Astrocyte (in vitro differentiated cells and primary cell): ENCODE measurements at regions not wholly inside any gene's neighbourhood (a gene's known extent, or its start where the extent isn't known, plus 50 kb on each side); places are given as distances from the start of the nearest gene placed in this dataset.

Source experiments
- DNase-seq: peaks from one replicate; pipeline ENCODE4 v3.0.0-alpha.2; 2010; ENCODE audit warnings: low read depth
- FAIRE-seq: peaks from 2 replicates; lab custom pipeline; 2011; peaks lifted over from hg19 to GRCh38; lab: Jason Lieb, UNC
- H2AFZ ChIP-seq: 2 replicates; pipeline ENCODE4 v1.6.0; 2012; ENCODE audit warnings: low read depth, low read length, inconsistent platforms
- H3K27ac ChIP-seq: 2 replicates; pipeline ENCODE4 v1.5.1; 2011; ENCODE audit warnings: low read depth, low read length, inconsistent platforms
- H3K27me3 ChIP-seq: 2 replicates; pipeline ENCODE4 v1.6.0; 2011; ENCODE audit warnings: low read length, inconsistent platforms; ENCODE audit not compliant: insufficient read depth
- H3K36me3 ChIP-seq: 2 replicates; pipeline ENCODE4 v1.5.1; 2011; ENCODE audit warnings: low read length, inconsistent platforms; ENCODE audit not compliant: insufficient read depth
- H3K4me1 ChIP-seq: 2 replicates; pipeline ENCODE4 v1.5.1; 2011; ENCODE audit warnings: low read length, inconsistent platforms; ENCODE audit not compliant: insufficient read depth
- H3K4me2 ChIP-seq: 2 replicates; pipeline ENCODE4 v1.6.0; 2012; ENCODE audit warnings: low read length, inconsistent platforms
- H3K4me3 ChIP-seq: 2 replicates; pipeline ENCODE4 v1.5.1; 2011; ENCODE audit warnings: low read depth, mild to moderate bottlenecking, low read length, inconsistent platforms; ENCODE audit not compliant: insufficient read depth
- H3K79me2 ChIP-seq: 2 replicates; pipeline ENCODE4 v1.6.0; 2012; ENCODE audit warnings: mild to moderate bottlenecking, low read length, inconsistent platforms; ENCODE audit not compliant: insufficient read depth
- H3K9ac ChIP-seq: 2 replicates; pipeline ENCODE4 v1.6.0; 2012; ENCODE audit warnings: mild to moderate bottlenecking, low read length, inconsistent platforms
- H3K9me3 ChIP-seq: 2 replicates; pipeline ENCODE4 v1.5.1; 2012; ENCODE audit warnings: low read depth, mild to moderate bottlenecking, low read length, inconsistent platforms; ENCODE audit not compliant: insufficient read depth
- H4K20me1 ChIP-seq: 2 replicates; pipeline ENCODE4 v1.6.0; 2012; ENCODE audit warnings: low read length, inconsistent platforms; ENCODE audit not compliant: insufficient read depth
- H3K27ac Mint-ChIP-seq: one replicate; pipeline ENCODE4 v1.8.0; 2021; ENCODE audit warnings: mild to moderate bottlenecking, mixed read lengths; ENCODE audit not compliant: unreplicated experiment
- H3K27me3 Mint-ChIP-seq: one replicate; pipeline ENCODE4 v1.8.0; 2021; ENCODE audit warnings: low read depth, mixed read lengths; ENCODE audit not compliant: unreplicated experiment
- H3K36me3 Mint-ChIP-seq: one replicate; pipeline ENCODE4 v1.8.0; 2021; ENCODE audit warnings: low read depth, mixed read lengths; ENCODE audit not compliant: unreplicated experiment
- H3K4me1 Mint-ChIP-seq: one replicate; pipeline ENCODE4 v1.8.0; 2021; ENCODE audit warnings: low read depth, mixed read lengths; ENCODE audit not compliant: unreplicated experiment
- H3K4me3 Mint-ChIP-seq: one replicate; pipeline ENCODE4 v1.8.0; 2021; ENCODE audit warnings: mild to moderate bottlenecking, moderate library complexity, mixed read lengths; ENCODE audit not compliant: unreplicated experiment
- H3K9me3 Mint-ChIP-seq: one replicate; pipeline ENCODE4 v1.8.0; 2021; ENCODE audit warnings: mild to moderate bottlenecking, mixed read lengths; ENCODE audit not compliant: unreplicated experiment
- CTCF ChIP-seq: IDR thresholded peaks from 2 replicates; pipeline ENCODE4 v1.5.1; 2011; ENCODE audit warnings: low read depth, mild to moderate bottlenecking, inconsistent platforms, low read length, moderate library complexity; ENCODE audit not compliant: insufficient read depth
- EZH2 ChIP-seq: IDR thresholded peaks from 2 replicates; pipeline ENCODE4 v1.6.1; 2012; ENCODE audit warnings: mild to moderate bottlenecking, low read length, inconsistent platforms; ENCODE audit not compliant: insufficient read depth

- Histone ChIP-seq H3K36me3 (no peaks in the 10 kb centered on the region), H3K9me3 (no peaks in the 10 kb centered on the region), H3K4me2 (no peak overlapping the region), H4K20me1 (no peaks in the 10 kb centered on the region), H3K4me1 (peaks cover 5% of the 10 kb centered on the region), H3K79me2 (no peaks in the 10 kb centered on the region), H3K4me3 (no peak overlapping the region), H3K9ac (no peak overlapping the region), H3K27ac (no peak overlapping the region), H3K27me3 (no peaks in the 10 kb centered on the region), H2AFZ (no peak overlapping the region)
- peaks cover 4% of the 10 kb centered on the region for H3K27me3 Mint-ChIP-seq
- no peak overlapping the region for H3K27ac Mint-ChIP-seq
- no peak for FAIRE-seq
- H3K9me3 Mint-ChIP-seq = no peaks in the 10 kb centered on the region
- peaks cover 28% of the 10 kb centered on the region for H3K4me1 Mint-ChIP-seq
- DNase-seq = no peak
- H3K36me3 Mint-ChIP-seq = no peaks in the 10 kb centered on the region
- TF ChIP-seq EZH2 (no peak), CTCF (no peak)
- no peak overlapping the region for H3K4me3 Mint-ChIP-seq
Observed at GRCh38 chr2:45273412-45274249, 264.4 kb upstream of the SIX2 start.

DNA sequence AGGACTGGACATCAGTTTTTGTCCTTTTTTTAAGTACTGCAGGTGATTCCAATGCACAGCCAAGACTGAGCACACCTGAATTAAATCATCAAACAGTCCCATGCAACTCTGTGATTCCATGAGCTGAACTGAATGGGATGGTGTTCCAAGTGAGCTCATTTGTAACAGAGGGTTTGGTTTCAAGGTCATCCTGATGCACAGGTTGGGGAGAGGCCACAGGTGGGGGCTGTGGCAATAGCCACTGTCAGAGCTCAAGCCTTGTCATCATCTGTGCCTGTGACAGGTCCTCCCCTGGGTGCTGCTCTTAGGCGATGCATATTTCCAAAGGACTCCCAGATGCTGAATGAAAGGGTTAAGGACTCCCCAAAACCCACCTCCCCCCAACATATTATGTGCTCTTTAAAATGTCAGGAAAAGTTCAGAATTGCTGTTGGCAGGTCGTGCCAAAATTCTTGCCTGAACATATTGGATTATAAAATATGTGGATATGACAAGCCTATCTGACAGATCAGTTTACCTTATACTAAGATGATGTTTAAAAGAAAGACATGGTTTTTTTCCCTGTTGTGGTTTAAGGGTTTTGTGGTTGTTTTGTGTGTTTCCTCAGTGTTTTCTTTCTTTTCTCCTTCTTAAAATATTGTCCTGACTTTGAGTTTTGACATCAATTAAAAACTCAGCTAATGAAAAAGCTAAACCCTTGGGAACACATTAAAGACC lies 263.5 kb upstream of the SIX2 start:
- peaks cover 4% of the 10 kb centered on the region for H3K27me3 Mint-ChIP-seq
- FAIRE-seq (no peak), DNase-seq (no peak)
- H3K36me3 Mint-ChIP-seq = no peaks in the 10 kb centered on the region
- Histone ChIP-seq H3K4me1 (peaks cover 5% of the 10 kb centered on the region), H3K27me3 (no peaks in the 10 kb centered on the region), H3K9me3 (no peaks in the 10 kb centered on the region), H3K4me2 (no peak overlapping the region), H3K79me2 (no peaks in the 10 kb centered on the region), H3K36me3 (no peaks in the 10 kb centered on the region), H4K20me1 (no peaks in the 10 kb centered on the region), H3K27ac (no peak overlapping the region), H3K9ac (no peak overlapping the region), H3K4me3 (no peak overlapping the region), H2AFZ (no peak overlapping the region)
- no peaks in the 10 kb centered on the region for H3K9me3 Mint-ChIP-seq
- TF ChIP-seq EZH2 = no peak
- no peak for TF ChIP-seq CTCF
- H3K4me1 Mint-ChIP-seq = peaks cover 27% of the 10 kb centered on the region
- H3K4me3 Mint-ChIP-seq = no peak overlapping the region
- no peak overlapping the region for H3K27ac Mint-ChIP-seq
